SK-N-SH treated with all-trans-retinoic acid at 6 μM for 48 hours (cell line): ENCODE measurements at regions not wholly inside any gene's neighbourhood (a gene's known extent, or its start where the extent isn't known, plus 50 kb on each side); places are given as distances from the start of the nearest gene placed in this dataset.

ENCODE experiments used
- ARNTL ChIP-seq: fragments of 450-650 bp; formaldehyde crosslinking; IDR thresholded peaks from 2 replicates; pipeline ENCODE4 v1.5.0; 2020; ENCODE audit warnings: low read depth, mild to moderate bottlenecking, moderate library complexity, borderline replicate concordance
- BACH2 ChIP-seq: fragments of 250-450 bp; sonication (Bioruptor Pico); IDR thresholded peaks from 2 replicates; pipeline ENCODE4 v1.9.0; 2021; ENCODE audit warnings: mild to moderate bottlenecking, borderline replicate concordance
- PPARA ChIP-seq: fragments of 250-450 bp; sonication (Bioruptor Pico); IDR thresholded peaks from 2 replicates; pipeline ENCODE4 v1.5.0; 2020; ENCODE audit warnings: mild to moderate bottlenecking, borderline replicate concordance
- RARB ChIP-seq: fragments of 250-450 bp; sonication (Bioruptor Pico); IDR thresholded peaks from 2 replicates; pipeline ENCODE4 v1.8.0; 2021; ENCODE audit warnings: mild to moderate bottlenecking, moderate library complexity
- TOX ChIP-seq: fragments of 250-450 bp; sonication (Bioruptor Pico); IDR thresholded peaks from 2 replicates; pipeline ENCODE4 v1.8.0; 2021; ENCODE audit warnings: mild to moderate bottlenecking, moderate library complexity, borderline replicate concordance
- ZC3H10 ChIP-seq: fragments of 250-450 bp; sonication (Bioruptor Pico); IDR thresholded peaks from 2 replicates; pipeline ENCODE4 v1.5.1; 2021; ENCODE audit warnings: mild to moderate bottlenecking, moderate library complexity
- ZFP3 ChIP-seq: fragments of 250-450 bp; sonication (Bioruptor Pico); IDR thresholded peaks from 2 replicates; pipeline ENCODE4 v1.5.0; 2020; ENCODE audit warnings: mild to moderate bottlenecking, moderate library complexity
- ZNF565 ChIP-seq: fragments of 450-650 bp; formaldehyde crosslinking; conservative IDR thresholded peaks from 2 replicates; pipeline ENCODE4 v1.5.0; 2020; ENCODE audit warnings: low read depth, mild to moderate bottlenecking, moderate library complexity
- TF ChIP-seq, protein P1 (sequence below): fragments of 250-450 bp; sonication (Bioruptor Pico); IDR thresholded peaks from 2 replicates; pipeline ENCODE4 v1.8.0; 2020; ENCODE audit warnings: mild to moderate bottlenecking, moderate library complexity, borderline replicate concordance

DNA sequence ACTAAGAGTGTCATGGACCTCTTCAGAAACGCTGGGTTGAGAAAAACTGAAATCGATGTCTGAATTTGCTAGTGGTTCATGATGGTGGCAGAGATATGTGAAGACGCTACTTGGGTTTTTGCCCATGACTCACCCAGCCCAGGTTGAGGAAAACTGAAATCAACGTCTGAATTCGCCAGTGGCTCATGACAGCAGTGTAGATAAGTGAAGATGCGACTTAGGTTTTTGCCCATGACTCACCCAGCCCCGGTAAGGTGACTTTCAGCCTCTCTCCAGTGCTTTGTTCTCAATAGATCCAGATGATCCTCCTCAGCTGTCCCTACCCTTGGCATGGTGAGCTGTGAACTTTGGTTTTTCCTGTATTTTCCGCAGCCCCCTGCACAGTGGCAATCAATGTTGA, 105.3 kb upstream of the SIX3 start:
- TF ChIP-seq ZC3H10 (CRISPR knock-in tag) (no peak), PPARA (CRISPR knock-in tag) (no peak), ARNTL (CRISPR knock-in tag) (no peak), BACH2 (CRISPR knock-in tag) (no peak), ZFP3 (CRISPR knock-in tag) (no peak), ZNF565 (no peak), TOX (no peak), RARB (CRISPR knock-in tag) (no peak)
- TF ChIP-seq, protein P1, sequence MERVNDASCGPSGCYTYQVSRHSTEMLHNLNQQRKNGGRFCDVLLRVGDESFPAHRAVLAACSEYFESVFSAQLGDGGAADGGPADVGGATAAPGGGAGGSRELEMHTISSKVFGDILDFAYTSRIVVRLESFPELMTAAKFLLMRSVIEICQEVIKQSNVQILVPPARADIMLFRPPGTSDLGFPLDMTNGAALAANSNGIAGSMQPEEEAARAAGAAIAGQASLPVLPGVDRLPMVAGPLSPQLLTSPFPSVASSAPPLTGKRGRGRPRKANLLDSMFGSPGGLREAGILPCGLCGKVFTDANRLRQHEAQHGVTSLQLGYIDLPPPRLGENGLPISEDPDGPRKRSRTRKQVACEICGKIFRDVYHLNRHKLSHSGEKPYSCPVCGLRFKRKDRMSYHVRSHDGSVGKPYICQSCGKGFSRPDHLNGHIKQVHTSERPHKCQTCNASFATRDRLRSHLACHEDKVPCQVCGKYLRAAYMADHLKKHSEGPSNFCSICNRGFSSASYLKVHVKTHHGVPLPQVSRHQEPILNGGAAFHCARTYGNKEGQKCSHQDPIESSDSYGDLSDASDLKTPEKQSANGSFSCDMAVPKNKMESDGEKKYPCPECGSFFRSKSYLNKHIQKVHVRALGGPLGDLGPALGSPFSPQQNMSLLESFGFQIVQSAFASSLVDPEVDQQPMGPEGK: no peak
